Body of pancreas (tissue), 4 donors: ENCODE measurements at regions not wholly inside any gene's neighbourhood (a gene's known extent, or its start where the extent isn't known, plus 50 kb on each side); places are given as distances from the start of the nearest gene placed in this dataset.

Experiments used
- POLR2A ChIP-seq, 3 donors: fragments of 450-650 bp; IDR thresholded peaks; one replicate each; pipeline ENCODE4 v1.6.1; 2016; ENCODE audit warnings: antibody characterized with exemption in 3 of 3, mild to moderate bottlenecking in 2 of 3
- TF ChIP-seq, protein P1 (sequence below), 7 experiments: fragments of 450-650 bp in 4 of 7; fragments of 200-600 bp in 3 of 7; sonication (generic) in 3 of 7; IDR thresholded peaks; one replicate each; pipeline ENCODE4 v1.5.1; 2016 to 2019; ENCODE audit warnings: antibody characterized with exemption in 7 of 7

DNA sequence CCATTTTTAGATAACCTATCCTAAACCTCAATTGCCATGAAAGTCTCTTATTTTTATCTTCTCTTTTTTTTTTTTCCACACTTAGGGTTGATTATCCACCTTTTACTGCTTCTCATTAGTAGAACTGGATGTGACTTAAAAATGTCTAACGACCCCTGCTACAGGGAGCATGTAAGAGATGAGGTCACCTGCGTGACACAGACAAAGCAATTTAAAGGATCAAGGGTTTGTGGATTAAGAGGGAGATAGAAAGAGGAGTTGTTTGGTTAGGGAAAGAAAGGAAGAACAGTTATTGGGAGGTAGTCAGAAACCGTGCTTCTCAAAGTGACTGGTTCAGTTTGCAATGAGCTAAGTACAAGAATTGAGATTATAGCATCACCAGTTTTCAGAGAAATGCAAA lies 239.1 kb downstream of the ALX1 start:
- TF ChIP-seq, protein P1, sequence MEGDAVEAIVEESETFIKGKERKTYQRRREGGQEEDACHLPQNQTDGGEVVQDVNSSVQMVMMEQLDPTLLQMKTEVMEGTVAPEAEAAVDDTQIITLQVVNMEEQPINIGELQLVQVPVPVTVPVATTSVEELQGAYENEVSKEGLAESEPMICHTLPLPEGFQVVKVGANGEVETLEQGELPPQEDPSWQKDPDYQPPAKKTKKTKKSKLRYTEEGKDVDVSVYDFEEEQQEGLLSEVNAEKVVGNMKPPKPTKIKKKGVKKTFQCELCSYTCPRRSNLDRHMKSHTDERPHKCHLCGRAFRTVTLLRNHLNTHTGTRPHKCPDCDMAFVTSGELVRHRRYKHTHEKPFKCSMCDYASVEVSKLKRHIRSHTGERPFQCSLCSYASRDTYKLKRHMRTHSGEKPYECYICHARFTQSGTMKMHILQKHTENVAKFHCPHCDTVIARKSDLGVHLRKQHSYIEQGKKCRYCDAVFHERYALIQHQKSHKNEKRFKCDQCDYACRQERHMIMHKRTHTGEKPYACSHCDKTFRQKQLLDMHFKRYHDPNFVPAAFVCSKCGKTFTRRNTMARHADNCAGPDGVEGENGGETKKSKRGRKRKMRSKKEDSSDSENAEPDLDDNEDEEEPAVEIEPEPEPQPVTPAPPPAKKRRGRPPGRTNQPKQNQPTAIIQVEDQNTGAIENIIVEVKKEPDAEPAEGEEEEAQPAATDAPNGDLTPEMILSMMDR (IDR thresholded peaks at IDR 0.05), result no peak
- no peak for TF ChIP-seq POLR2A (IDR thresholded peaks at IDR 0.05)
